Type B pancreatic cell (in vitro differentiated cells): ENCODE measurements at regions not wholly inside any gene's neighbourhood (a gene's known extent, or its start where the extent isn't known, plus 50 kb on each side); places are given as distances from the start of the nearest gene placed in this dataset.

Experiments
- DNase-seq: peaks from one replicate; pipeline ENCODE4 v3.0.0; 2021; ENCODE audit warnings: mixed read lengths; ENCODE audit not compliant: unreplicated experiment; ENCODE audit errors: extremely low spot score
- H3K27ac Mint-ChIP-seq: 2 replicates; pipeline ENCODE4 v1.8.0; 2021; ENCODE audit warnings: mild to moderate bottlenecking, mixed read lengths
- H3K27me3 Mint-ChIP-seq: 2 replicates; pipeline ENCODE4 v1.8.0; 2021; ENCODE audit warnings: mixed read lengths
- H3K36me3 Mint-ChIP-seq: 2 replicates; pipeline ENCODE4 v1.8.0; 2021; ENCODE audit warnings: mixed read lengths
- H3K4me1 Mint-ChIP-seq: one replicate; pipeline ENCODE4 v1.8.0; 2021; ENCODE audit warnings: mixed read lengths; ENCODE audit not compliant: unreplicated experiment
- H3K4me3 Mint-ChIP-seq: 2 replicates; pipeline ENCODE4 v1.8.0; 2021; ENCODE audit warnings: mild to moderate bottlenecking, mixed read lengths
- H3K9me3 Mint-ChIP-seq: 2 replicates; pipeline ENCODE4 v1.8.0; 2021; ENCODE audit warnings: mixed read lengths
- CTCF ChIP-seq: fragments of 200-600 bp; sonication (generic); conservative IDR thresholded peaks from 2 replicates; pipeline ENCODE4 v1.5.0; 2021; ENCODE audit warnings: antibody characterized with exemption, mild to moderate bottlenecking

- H3K9me3 Mint-ChIP-seq = peaks cover 7% of the 10 kb centered on the region
- no peak for DNase-seq
- TF ChIP-seq CTCF = no peak
Observed at GRCh38 chr15:81899024-81899423, 146.8 kb downstream of the MEX3B start.

GRCh38 chr15:81897057-81897677, 148.7 kb downstream of the MEX3B start:
- no peaks in the 10 kb centered on the region for H3K27me3 Mint-ChIP-seq
- peaks cover 7% of the 10 kb centered on the region for H3K9me3 Mint-ChIP-seq
- H3K27ac Mint-ChIP-seq = no peak overlapping the region
- peaks cover 19% of the 10 kb centered on the region for H3K4me1 Mint-ChIP-seq
- peaks cover 4% of the 10 kb centered on the region for H3K36me3 Mint-ChIP-seq
- no peak for DNase-seq
- no peak overlapping the region for H3K4me3 Mint-ChIP-seq
- TF ChIP-seq CTCF = no peak

More at GRCh38 chr15:81899024-81899423, 146.8 kb downstream of the MEX3B start:
- Mint-ChIP-seq H3K27me3 (no peaks in the 10 kb centered on the region), H3K4me1 (peaks cover 19% of the 10 kb centered on the region), H3K4me3 (no peak overlapping the region), H3K36me3 (peaks cover 4% of the 10 kb centered on the region), H3K27ac (no peak overlapping the region)

DNA sequence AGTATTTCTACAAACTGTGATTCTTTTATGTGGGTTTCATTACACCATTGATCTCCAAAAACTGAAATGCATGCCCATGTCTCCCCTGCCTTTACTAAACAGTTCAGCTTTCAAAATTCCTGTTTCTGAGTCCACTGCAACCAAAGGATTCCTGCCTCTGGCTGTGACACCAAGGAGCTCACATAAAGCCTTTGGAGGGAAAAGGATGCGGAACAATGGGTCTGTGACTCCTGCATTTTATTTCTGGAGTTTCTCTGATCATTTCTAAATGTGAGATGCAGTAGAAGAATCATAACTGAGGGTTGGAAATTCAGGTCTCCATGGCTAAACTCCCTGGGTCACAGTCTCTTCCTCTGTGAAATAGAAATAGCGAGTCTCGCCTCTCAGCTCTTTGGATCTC, 149.5 kb downstream of the MEX3B start:
- Mint-ChIP-seq H3K27ac (no peak overlapping the region), H3K36me3 (peaks cover 4% of the 10 kb centered on the region), H3K4me1 (peaks cover 12% of the 10 kb centered on the region), H3K9me3 (peaks cover 5% of the 10 kb centered on the region), H3K4me3 (no peak overlapping the region), H3K27me3 (no peaks in the 10 kb centered on the region)
- no peak for DNase-seq
- no peak for TF ChIP-seq CTCF

GRCh38 chr15:81895723-81896122, 150.1 kb downstream of the MEX3B start:
- H3K36me3 Mint-ChIP-seq = no peaks in the 10 kb centered on the region
- no peak for DNase-seq
- peaks cover 6% of the 10 kb centered on the region for H3K4me1 Mint-ChIP-seq
- H3K4me3 Mint-ChIP-seq = no peak overlapping the region
- no peak for TF ChIP-seq CTCF
- no peak overlapping the region for H3K27ac Mint-ChIP-seq
- H3K9me3 Mint-ChIP-seq = no peaks in the 10 kb centered on the region
- H3K27me3 Mint-ChIP-seq = no peaks in the 10 kb centered on the region

DNA sequence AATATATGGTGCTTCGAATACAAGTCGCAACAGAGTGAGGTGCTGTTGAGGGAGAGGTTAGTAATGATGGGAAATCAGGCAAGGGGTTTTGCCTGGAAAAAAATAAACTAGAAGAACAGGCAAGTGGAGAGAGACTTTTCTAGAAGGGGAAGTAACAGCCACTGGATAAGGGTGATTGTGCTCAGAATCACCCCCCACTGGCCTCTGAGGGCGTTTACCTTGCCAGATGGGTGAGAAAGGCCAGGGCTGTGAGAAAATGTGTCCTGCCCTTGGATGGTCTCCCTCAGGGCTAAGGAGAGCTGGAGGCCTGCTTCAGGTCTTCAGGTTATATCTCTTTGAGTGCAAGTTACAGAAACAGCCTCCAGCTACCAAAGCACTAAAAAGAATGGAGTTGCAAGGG, 151.8 kb downstream of the MEX3B start:
- H3K9me3 Mint-ChIP-seq = no peaks in the 10 kb centered on the region
- DNase-seq = no peak
- no peaks in the 10 kb centered on the region for H3K27me3 Mint-ChIP-seq
- no peak overlapping the region for H3K27ac Mint-ChIP-seq
- TF ChIP-seq CTCF = no peak
- peaks cover 3% of the 10 kb centered on the region for H3K4me1 Mint-ChIP-seq
- no peaks in the 10 kb centered on the region for H3K36me3 Mint-ChIP-seq
- no peak overlapping the region for H3K4me3 Mint-ChIP-seq
